DND-41 (cell line): ENCODE measurements at regions not wholly inside any gene's neighbourhood (a gene's known extent, or its start where the extent isn't known, plus 50 kb on each side); places are given as distances from the start of the nearest gene placed in this dataset.
"Not testable (repeated sequence)": the region's sequence is repeated elsewhere in the genome, so short reads cannot be mapped to it uniquely, and the experiment has no call there.

Experiments
- ATAC-seq: fragments of 200-7000 bp; cut with Tn5 transposase; 3 replicates; pipeline ENCODE4 v1.9.1; 2021; ENCODE audit warnings: low read depth; ENCODE audit not compliant: insufficient read depth
- DNase-seq: peaks from one replicate; pipeline ENCODE4 v3.0.0-alpha.2; 2020
- H2AFZ ChIP-seq: 2 replicates; pipeline ENCODE4 v1.6.0; 2012; ENCODE audit warnings: low read depth, low read length
- H3K27ac ChIP-seq: 2 replicates; pipeline ENCODE4 v1.5.1; 2012; ENCODE audit warnings: low read length, inconsistent platforms
- H3K27me3 ChIP-seq: fragments of 200-600 bp; sonication (generic); 2 replicates; pipeline ENCODE4 v1.6.0; 2012; ENCODE audit warnings: low read length, mild to moderate bottlenecking, inconsistent platforms; ENCODE audit not compliant: insufficient read depth, poor library complexity
- H3K36me3 ChIP-seq: 2 replicates; pipeline ENCODE4 v1.5.1; 2012; ENCODE audit warnings: low read length, inconsistent platforms; ENCODE audit not compliant: insufficient read depth
- H3K4me1 ChIP-seq: 2 replicates; pipeline ENCODE4 v1.5.1; 2012; ENCODE audit warnings: mild to moderate bottlenecking, low read length; ENCODE audit not compliant: insufficient read depth
- H3K4me2 ChIP-seq: 2 replicates; pipeline ENCODE4 v1.6.0; 2012; ENCODE audit warnings: mild to moderate bottlenecking, moderate library complexity, low read length, inconsistent platforms; ENCODE audit not compliant: insufficient read depth
- H3K4me3 ChIP-seq, 2 experiments: fragments of 200-600 bp in 1 of 2; shearing (Covaris generic) in 1 of 2; 2 replicates each; pipeline ENCODE4 v1.5.1; 2012 to 2016; ENCODE audit warnings: inconsistent platforms in 2 of 2, low read length in 2 of 2, mild to moderate bottlenecking in 2 of 2, low read depth in 1 of 2, moderate library complexity in 1 of 2
- H3K79me2 ChIP-seq: 2 replicates; pipeline ENCODE4 v1.6.0; 2012; ENCODE audit warnings: low read length, inconsistent platforms; ENCODE audit not compliant: insufficient read depth
- H3K9ac ChIP-seq: 2 replicates; pipeline ENCODE4 v1.6.0; 2012; ENCODE audit warnings: low read depth, mild to moderate bottlenecking, inconsistent platforms, low read length, moderate library complexity
- H3K9me3 ChIP-seq: 2 replicates; pipeline ENCODE4 v1.5.1; 2012; ENCODE audit warnings: low read length, moderate library complexity, mild to moderate bottlenecking, inconsistent platforms; ENCODE audit not compliant: insufficient read depth, severe bottlenecking
- H4K20me1 ChIP-seq: 2 replicates; pipeline ENCODE4 v1.6.0; 2012; ENCODE audit warnings: low read length; ENCODE audit not compliant: insufficient read depth
- CTCF ChIP-seq: IDR thresholded peaks from 2 replicates; pipeline ENCODE4 v1.5.1; 2012; ENCODE audit warnings: borderline replicate concordance, low read length, moderate library complexity, mild to moderate bottlenecking; ENCODE audit not compliant: poor library complexity, severe bottlenecking; ENCODE audit errors: extremely low read depth
- EZH2 ChIP-seq: IDR thresholded peaks from 3 replicates; pipeline ENCODE4 v1.6.1; 2012; ENCODE audit warnings: borderline replicate concordance, low read depth, mild to moderate bottlenecking, moderate library complexity, low read length, inconsistent platforms; ENCODE audit not compliant: severe bottlenecking

- Histone ChIP-seq H2AFZ (no peak overlapping the region), H3K27ac (no peak overlapping the region), H4K20me1 (no peaks in the 10 kb centered on the region), H3K36me3 (no peaks in the 10 kb centered on the region), H3K27me3 (no peaks in the 10 kb centered on the region), H3K4me2 (no peak overlapping the region), H3K4me3 (no peak overlapping the region), H3K4me1 (no peaks in the 10 kb centered on the region), H3K79me2 (no peaks in the 10 kb centered on the region), H3K9ac (no peak overlapping the region), H3K9me3 (no peaks in the 10 kb centered on the region)
- no peak for DNase-seq
- ATAC-seq = no peak
- no peak for TF ChIP-seq CTCF
- TF ChIP-seq EZH2 = no peak
These were observed 538.7 kb upstream of the ATXN7L3B start for GRCh38 chr12:73998894-73999293.

- Histone ChIP-seq H3K4me1 (no peaks in the 10 kb centered on the region), H3K36me3 (no peaks in the 10 kb centered on the region), H3K27me3 (no peaks in the 10 kb centered on the region), H3K4me3 (no peak overlapping the region), H4K20me1 (no peaks in the 10 kb centered on the region), H3K79me2 (no peaks in the 10 kb centered on the region), H3K27ac (no peak overlapping the region), H2AFZ (no peak overlapping the region), H3K9me3 (no peaks in the 10 kb centered on the region), H3K4me2 (no peak overlapping the region), H3K9ac (no peak overlapping the region)
- no peak for ATAC-seq
- TF ChIP-seq EZH2 (no peak), CTCF (no peak)
- no peak for DNase-seq
These were observed 522.5 kb upstream of the ATXN7L3B start for GRCh38 chr12:74015118-74015517.

- H3K4me3 ChIP-seq, H3K9ac ChIP-seq, H3K36me3 ChIP-seq, H3K4me1 ChIP-seq, H3K27me3 ChIP-seq, H4K20me1 ChIP-seq, ATAC-seq, DNase-seq, H2AFZ ChIP-seq, H3K4me2 ChIP-seq, H3K9me3 ChIP-seq, H3K79me2 ChIP-seq, H3K27ac ChIP-seq: not testable (repeated sequence)
These were observed 521.3 kb upstream of the ATXN7L3B start for GRCh38 chr12:74016324-74016723.

- TF ChIP-seq EZH2 (no peak), CTCF (no peak)
- no peaks in the 10 kb centered on the region for H3K4me1 ChIP-seq
- no peak overlapping the region for H3K4me2 ChIP-seq
- H4K20me1 ChIP-seq = no peaks in the 10 kb centered on the region
- no peaks in the 10 kb centered on the region for H3K79me2 ChIP-seq
- H3K9me3 ChIP-seq = no peaks in the 10 kb centered on the region
- no peak overlapping the region for H2AFZ ChIP-seq
- H3K36me3 ChIP-seq = no peaks in the 10 kb centered on the region
- no peaks in the 10 kb centered on the region for H3K27me3 ChIP-seq
- no peak for DNase-seq
- ATAC-seq = no peak
- no peak overlapping the region for H3K9ac ChIP-seq
- no peak overlapping the region for H3K4me3 ChIP-seq
- H3K27ac ChIP-seq = no peak overlapping the region
These were observed 518.8 kb upstream of the ATXN7L3B start for GRCh38 chr12:74018849-74019248.
